Brain microvascular endothelial cell (primary cell): ENCODE measurements at regions not wholly inside any gene's neighbourhood (a gene's known extent, or its start where the extent isn't known, plus 50 kb on each side); places are given as distances from the start of the nearest gene placed in this dataset.

ENCODE experiments used
- DNase-seq: peaks from one replicate; pipeline ENCODE4 v3.0.0-alpha.2; 2020
- H3K27ac ChIP-seq: fragments of 250-450 bp; sonication (Bioruptor Pico); 2 replicates; pipeline ENCODE4 v1.5.1; 2020; ENCODE audit warnings: mild to moderate bottlenecking, moderate library complexity
- H3K27me3 ChIP-seq: fragments of 250-450 bp; sonication (Bioruptor Pico); replicated peaks from 2 replicates; pipeline ENCODE4 v1.5.1; 2020; ENCODE audit warnings: mild to moderate bottlenecking
- H3K36me3 ChIP-seq: fragments of 250-450 bp; sonication (Bioruptor Pico); replicated peaks from 2 replicates; pipeline ENCODE4 v1.5.1; 2020; ENCODE audit warnings: mild to moderate bottlenecking
- H3K4me3 ChIP-seq: 2 replicates; pipeline ENCODE4 v1.5.1; 2011; ENCODE audit warnings: low read depth, mild to moderate bottlenecking, control low read depth, low read length, moderate library complexity
- in situ Hi-C: cut with HindIII; loops from 2 replicates; pipeline ENCODE4 v1.10.0; 2017; ENCODE audit warnings: low sequenced_read_pairs, low pct_ligation_motif_present
- TF ChIP-seq, protein P1 (sequence below): IDR thresholded peaks from 2 replicates; pipeline ENCODE4 v1.5.1; 2011; ENCODE audit warnings: low read depth, mild to moderate bottlenecking, moderate library complexity, low read length, control low read depth, inconsistent platforms; ENCODE audit errors: missing control alignments

DNA sequence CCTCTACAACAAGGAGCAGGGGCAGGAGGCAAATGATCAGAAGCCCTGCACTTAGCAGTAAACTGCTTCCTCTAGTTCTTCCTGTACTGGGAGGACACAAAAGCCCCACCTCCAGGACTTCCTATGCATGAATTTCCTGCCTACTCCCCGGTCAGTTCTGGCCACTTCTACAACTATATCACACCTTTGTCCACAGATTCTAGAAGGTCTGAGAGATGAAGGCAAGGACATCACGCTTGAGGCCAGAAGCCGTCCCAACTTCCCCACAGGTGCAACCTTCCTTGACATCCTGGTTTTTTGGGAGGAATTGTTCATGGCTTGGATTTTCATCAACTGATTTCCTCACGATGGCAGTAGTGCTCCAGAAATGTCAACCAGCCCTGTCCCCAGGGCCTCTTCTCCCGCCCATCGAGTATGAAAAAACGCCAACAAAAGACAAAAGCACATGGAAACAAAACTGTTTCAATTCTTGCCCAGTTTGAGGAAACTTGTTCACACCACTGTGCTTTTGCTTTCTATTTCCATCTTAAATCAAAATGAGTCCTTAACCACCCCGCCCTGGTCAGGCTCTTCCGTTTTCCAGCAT is 206.5 kb upstream of the STK26 start:
- H3K27ac ChIP-seq, result no peak overlapping the region
- DNase-seq, result peak; percentile 65
- H3K27me3 ChIP-seq, result no peaks in the 10 kb centered on the region
- H3K36me3 ChIP-seq, result no peaks in the 10 kb centered on the region
- TF ChIP-seq, protein P1, sequence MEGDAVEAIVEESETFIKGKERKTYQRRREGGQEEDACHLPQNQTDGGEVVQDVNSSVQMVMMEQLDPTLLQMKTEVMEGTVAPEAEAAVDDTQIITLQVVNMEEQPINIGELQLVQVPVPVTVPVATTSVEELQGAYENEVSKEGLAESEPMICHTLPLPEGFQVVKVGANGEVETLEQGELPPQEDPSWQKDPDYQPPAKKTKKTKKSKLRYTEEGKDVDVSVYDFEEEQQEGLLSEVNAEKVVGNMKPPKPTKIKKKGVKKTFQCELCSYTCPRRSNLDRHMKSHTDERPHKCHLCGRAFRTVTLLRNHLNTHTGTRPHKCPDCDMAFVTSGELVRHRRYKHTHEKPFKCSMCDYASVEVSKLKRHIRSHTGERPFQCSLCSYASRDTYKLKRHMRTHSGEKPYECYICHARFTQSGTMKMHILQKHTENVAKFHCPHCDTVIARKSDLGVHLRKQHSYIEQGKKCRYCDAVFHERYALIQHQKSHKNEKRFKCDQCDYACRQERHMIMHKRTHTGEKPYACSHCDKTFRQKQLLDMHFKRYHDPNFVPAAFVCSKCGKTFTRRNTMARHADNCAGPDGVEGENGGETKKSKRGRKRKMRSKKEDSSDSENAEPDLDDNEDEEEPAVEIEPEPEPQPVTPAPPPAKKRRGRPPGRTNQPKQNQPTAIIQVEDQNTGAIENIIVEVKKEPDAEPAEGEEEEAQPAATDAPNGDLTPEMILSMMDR, result peak; percentile 52
- in situ Hi-C loops, result no loop called here
- peak overlapping the region; percentile 26 for H3K4me3 ChIP-seq

DNA sequence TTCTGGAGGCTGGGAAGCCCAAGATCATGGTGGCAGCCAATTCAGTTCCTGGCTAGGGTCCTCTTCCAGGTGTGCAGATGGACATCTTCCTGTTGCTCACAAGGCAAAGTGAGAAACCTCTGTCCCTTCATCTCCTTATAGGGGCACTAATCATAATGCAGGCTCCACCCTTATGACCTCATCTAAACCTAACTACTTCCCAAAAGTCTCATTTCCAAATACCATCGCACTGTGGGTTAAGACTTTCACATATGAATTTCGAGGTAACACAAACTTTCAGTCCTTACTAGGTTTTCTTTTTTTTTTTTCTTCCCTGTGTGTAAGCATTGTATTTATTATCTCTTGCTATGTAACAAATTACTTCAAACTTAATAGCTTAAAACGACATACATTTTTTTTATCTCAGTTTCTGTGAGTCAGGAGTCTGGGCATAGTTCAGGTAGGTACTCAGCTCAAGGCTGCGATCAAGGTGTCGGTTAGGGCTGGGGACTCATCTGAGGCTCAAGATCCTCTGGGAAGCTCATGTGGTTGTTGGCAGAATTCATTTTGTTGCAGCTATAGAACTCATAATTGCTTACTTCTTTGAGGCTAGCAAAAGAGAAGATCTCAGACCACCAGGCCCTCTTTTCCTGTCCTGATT is 204.7 kb upstream of the STK26 start:
- in situ Hi-C loops, result no loop called here
- no peaks in the 10 kb centered on the region for H3K36me3 ChIP-seq
- DNase-seq, result no peak
- H3K4me3 ChIP-seq, result no peak overlapping the region
- TF ChIP-seq, protein P1, result no peak
- no peaks in the 10 kb centered on the region for H3K27me3 ChIP-seq
- H3K27ac ChIP-seq, result no peak overlapping the region

DNA sequence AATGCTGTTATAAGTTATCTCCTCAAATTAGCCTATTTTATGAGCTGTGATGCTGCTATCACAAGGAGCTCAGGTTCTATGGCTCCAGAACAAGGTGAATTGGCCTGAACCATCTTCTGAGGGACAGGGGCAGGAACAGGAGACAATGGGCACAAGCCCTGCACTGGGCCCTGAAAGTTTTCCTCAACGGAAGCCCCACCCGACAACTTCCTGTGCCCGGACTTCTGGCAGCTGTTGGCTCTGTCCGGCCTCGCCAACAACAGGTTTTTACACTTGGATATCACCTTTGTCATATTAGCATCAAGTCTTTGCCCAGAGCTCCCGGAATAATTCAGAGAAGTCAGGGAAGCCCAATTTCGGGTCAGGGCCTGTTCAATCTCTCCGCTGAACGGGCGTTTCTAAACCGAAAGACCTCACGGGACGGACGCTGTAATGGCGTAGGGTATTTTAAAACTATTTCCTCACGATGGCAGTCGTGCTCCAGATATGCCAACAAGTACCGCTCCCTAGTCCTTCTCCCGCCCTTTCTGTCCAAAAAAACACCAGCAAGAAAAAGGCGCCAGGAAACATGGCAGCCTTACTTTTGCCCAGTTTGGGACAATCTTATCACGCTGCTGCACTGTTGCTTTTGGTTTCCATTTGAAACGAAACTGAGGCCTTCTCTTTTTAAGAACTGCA is 201.0 kb upstream of the STK26 start:
- in situ Hi-C loops, result no loop called here
- peak overlapping the region; percentile 75 for H3K27ac ChIP-seq
- H3K27me3 ChIP-seq, result peaks cover 2% of the 10 kb centered on the region
- peak overlapping the region; percentile 62 for H3K4me3 ChIP-seq
- DNase-seq, result peak; percentile 67
- no peaks in the 10 kb centered on the region for H3K36me3 ChIP-seq
- TF ChIP-seq, protein P1, result peak; percentile 53

DNA sequence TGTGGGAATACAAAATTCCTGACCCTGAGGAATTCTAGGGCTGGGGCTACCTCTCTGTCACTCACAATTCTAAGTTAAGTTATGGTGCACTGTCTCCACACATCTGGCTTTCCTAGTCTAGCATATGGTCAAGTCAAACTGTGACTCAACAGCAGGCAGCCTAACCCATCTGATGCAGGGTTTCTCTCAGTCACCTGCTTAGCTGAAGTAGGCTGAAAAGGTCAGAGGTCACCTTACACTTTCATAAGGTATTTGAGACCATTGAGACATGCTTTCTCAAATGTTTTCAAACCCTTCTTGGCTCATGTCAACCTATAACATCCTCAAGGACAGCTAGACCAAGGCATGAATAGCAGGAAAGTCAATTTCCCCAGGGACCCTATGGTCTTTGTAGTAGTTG is 196.5 kb upstream of the STK26 start:
- H3K36me3 ChIP-seq, result no peaks in the 10 kb centered on the region
- H3K4me3 ChIP-seq, result no peak overlapping the region
- H3K27me3 ChIP-seq, result peaks cover 2% of the 10 kb centered on the region
- DNase-seq, result no peak
- H3K27ac ChIP-seq, result no peak overlapping the region
- TF ChIP-seq, protein P1, result no peak
- in situ Hi-C loops, result no loop called here

DNA sequence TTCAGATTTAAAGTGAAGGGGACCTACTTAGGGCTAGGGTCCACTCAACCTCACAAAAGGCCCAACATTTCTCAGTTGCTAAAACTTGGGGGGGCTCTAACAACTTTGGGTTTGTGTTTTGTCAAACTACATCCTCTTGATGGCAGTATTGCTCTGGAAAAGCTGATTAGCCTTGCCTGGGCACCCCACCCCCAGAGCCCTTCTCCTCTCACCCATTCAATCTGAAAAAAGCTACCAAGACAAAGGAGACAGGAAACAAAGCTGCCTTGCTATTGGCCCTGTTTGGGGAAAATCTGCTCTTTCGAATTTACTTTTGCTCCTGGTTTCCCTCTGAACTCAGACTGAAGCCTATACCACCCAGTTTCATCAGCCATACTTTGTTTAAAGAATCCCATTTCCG is 195.2 kb upstream of the STK26 start:
- in situ Hi-C loops, result no loop called here
- no peak overlapping the region for H3K27ac ChIP-seq
- TF ChIP-seq, protein P1, result peak; percentile 23
- DNase-seq, result peak; percentile 23
- peaks cover 2% of the 10 kb centered on the region for H3K27me3 ChIP-seq
- H3K36me3 ChIP-seq, result no peaks in the 10 kb centered on the region
- no peak overlapping the region for H3K4me3 ChIP-seq
